Superior temporal gyrus (tissue), 1 donor: ENCODE measurements at regions not wholly inside any gene's neighbourhood (a gene's known extent, or its start where the extent isn't known, plus 50 kb on each side); places are given as distances from the start of the nearest gene placed in this dataset.
A peak's percentile ranks its signal among the peaks of the same experiment; 100 is the strongest.
"Not testable (repeated sequence)": the region's sequence is repeated elsewhere in the genome, so short reads cannot be mapped to it uniquely, and the experiment has no call there.

Experiments used
- DNase-seq: peaks from one replicate; pipeline ENCODE4 v3.0.0-alpha.2; 2016; ENCODE audit errors: extremely low spot score

- DNase-seq = no peak
These were observed 101.7 kb downstream of the SOCS6 start for GRCh38 chr18:70390371-70391090.

DNA sequence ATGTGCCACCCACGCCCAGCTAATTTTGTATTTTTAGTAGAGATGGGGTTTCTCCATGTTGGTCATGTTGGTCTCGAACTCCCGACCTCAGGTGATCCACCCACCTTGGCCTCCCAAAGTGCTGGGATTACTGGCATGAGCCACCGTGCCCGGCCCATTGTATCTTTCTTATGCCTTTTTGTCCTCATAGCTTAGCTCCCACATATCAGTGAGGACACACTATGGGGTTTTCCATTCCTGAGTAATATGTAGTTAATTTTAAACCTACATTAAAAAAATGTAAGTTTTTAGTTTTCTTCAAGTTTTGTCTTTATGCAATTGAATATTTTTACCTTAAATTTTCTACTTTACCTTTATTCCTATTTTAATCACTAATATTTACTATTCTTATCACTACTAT lies 100.2 kb downstream of the SOCS6 start:
- DNase-seq = not testable (repeated sequence)

DNA sequence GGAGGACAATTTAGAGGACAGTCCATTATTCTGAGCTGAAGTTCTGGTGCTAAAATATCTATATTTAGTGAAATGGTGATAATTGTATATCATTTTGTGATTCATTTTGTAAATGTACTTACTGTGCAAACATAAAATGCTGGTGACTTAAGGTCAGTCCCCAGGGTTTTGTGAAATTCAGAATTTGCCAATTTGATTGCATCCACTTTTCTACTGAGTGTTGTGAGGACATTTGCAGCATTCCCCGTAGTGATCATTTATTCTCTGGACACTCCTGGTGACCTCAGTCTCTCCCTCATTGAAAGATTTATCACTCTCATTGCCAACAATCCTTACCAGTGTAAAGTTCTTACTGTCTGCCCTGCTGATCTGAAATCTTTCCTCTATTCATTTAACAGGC lies 98.2 kb downstream of the SOCS6 start:
- DNase-seq = no peak

DNA sequence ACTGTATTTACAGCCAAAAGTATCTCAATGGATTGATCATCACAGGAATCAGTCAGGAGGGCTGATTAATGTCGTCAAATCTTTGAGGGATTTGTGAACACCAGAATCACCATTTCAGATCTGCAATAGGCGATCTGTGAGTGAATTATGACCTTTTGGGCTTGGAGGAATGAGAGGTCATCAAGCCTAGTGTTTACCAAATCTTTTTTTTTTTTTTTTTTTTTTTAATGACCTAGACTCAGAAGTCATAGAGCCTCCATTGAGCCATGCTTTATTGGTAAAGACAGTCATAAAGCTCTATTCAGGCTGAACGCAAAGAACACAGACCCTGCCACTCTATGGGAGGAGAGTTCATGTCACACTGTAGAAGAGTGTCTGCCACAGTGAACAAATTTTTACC lies 97.7 kb downstream of the SOCS6 start:
- DNase-seq = no peak

GRCh38 chr18:70385474-70385873 lies 96.6 kb downstream of the SOCS6 start:
- DNase-seq = peak; percentile 52

DNA sequence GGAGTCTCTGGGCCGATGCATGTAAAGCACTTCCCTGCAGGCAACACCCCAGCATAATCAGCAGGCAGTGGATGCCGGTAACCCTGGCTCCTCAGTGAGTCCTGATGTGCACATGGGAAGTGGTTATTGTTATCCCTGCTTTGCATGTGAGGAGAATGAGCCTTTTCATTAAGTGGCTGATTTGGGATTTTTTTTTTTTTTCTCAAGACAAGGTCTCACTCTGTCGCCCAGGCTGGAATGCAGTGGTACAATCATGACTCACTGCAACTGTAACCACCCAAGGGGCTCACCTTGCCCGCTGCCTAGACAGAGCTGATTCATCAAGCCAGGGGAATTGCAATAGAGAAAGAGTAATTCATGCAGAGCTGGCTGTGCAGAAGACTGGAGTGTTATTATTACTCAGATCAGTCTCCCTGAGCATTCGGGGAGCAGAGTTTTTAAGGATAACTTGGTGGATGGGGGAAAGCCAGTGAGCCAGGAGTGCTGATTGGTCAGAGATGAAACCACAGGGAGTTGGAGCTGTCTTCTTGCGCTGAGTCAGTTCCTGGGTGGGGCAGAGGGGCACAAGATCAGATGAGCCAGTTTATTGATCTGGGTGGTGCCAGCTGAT lies 95.4 kb downstream of the SOCS6 start:
- no peak for DNase-seq

DNA sequence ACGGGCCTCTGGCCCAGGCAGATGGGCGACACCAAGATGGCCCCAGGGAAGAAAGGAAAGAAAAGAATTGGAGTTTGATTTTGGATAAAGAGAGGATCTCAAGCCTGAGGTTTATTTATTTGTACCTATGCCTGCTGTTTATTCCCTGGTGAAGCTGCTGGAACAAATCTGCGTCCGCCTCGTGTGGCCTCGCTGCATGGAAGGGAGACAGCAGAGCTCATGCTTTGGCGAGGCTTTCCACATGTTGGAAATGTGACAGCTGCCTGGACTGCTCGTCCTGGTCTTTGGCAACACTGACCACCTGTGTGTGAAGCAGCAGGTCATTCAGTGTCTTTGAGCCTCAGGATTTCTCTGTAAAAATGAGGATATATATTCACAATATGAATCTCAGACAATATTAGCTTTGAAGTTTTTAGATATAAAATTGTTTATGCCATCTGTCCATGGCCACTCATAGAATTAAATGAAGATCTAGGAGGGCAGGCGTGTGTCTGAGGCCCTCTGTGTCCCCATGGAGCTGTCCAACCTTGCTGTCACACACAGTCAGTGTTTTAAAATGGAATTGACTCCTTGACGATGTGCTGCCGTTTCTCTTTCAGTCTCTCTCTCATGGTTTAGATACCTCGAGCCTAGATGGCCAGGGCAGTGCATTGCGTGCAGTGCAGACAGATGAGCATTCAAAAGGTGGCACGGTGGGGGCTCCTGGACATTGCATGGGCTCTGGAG lies 94.3 kb downstream of the SOCS6 start:
- no peak for DNase-seq

DNA sequence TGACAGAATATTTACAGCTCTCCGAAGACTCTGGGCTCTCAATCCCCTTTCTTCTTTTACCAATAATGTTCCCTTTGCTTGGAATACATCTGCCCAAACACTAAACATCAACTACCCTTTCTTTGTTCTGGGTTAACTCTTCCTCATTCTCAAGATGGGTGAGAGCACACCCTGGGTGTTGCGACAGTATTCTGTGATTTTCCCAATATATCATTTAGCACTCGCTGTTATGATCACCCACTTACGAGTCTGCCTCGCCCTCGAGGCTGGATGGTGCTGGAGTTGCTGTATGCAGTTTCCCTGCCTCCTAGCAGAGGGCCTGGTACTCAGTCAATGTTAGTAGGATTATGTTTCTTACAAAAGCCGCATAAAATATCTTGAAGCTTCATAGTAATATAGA lies 93.2 kb downstream of the SOCS6 start:
- no peak for DNase-seq

DNA sequence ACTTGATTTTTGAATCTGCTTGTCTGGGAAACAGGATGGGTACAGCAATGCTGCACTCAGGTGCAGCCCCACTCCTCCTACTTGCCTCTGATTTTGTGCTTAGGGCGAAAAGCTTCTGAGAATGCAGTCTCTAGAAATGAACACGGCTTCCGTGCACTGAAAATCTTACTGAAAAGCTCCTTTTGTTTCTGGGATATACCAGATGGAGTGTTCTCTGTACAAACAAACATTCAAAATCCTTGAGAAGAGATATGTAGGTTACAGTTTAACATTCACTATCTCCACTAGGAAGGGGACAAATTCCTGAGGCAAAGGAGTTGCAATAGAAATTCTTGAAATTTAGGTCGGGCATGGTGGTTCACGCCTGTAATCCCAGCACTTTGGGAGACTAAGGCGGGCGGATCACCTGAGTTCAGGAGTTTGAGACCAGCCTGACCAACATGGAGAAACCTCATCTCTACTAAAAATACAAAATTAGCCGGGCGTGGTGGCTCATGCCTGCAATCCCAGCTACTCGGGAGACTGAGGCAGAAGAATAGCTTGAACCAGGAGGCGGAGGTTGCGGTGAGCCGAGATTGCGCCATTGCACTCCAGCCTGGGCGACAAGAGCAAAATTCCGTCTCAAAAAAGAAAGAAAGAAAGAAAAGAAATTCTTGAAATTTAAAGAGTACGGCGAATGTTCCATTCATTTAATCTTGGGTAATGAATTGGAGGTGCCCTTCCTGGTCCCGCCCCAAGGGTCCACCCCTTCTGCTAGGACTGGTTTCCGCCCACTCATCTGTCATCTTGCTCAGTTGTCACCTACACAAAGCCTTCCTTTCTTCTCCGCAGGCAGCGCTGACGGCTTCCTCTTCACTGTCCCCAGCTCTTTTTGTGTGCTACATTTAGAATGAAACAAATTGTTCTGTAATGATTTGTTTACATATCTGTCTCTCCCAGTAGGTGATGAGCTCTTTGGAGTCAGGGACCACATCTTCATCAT lies 92.4 kb downstream of the SOCS6 start:
- peak; percentile 94 for DNase-seq
